ENCODE measurements at regions not wholly inside any gene's neighbourhood (a gene's known extent, or its start where the extent isn't known, plus 50 kb on each side); places are given as distances from the start of the nearest gene placed in this dataset.

GRCh38 chr12:98280621-98281020 is 234.8 kb upstream of the TMPO start:
- DNase-seq (ENCODE audit: low spot score): no peak

DNA sequence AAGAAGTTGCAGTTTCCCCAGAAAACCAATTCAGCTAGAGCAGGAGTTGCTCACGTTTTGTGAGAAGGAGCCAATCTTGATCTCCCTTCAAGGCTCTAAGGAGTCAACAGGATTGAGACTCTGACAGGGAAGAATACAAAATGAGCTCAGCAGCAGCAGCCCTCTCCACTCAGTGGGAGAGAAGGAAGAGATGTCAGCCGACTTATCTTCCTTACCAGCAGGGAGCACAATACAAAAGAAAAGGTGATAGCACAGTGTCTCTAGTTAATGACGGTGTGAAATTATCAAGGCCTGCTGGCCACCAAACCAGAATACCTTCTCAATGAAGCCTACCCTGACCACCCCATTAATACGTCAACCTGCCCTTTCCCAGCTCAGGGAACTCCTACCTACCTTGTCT is 223.6 kb upstream of the TMPO start:
- no peak for DNase-seq (ENCODE audit: low spot score)

- no peak for DNase-seq (ENCODE audit: low spot score)
Measured at GRCh38 chr12:98294051-98294805, 221.2 kb upstream of the TMPO start.

GRCh38 chr12:98295681-98296080 is 219.7 kb upstream of the TMPO start:
- DNase-seq (ENCODE audit: low spot score): no peak

GRCh38 chr12:98296462-98297079 is 218.8 kb upstream of the TMPO start:
- no peak for DNase-seq (ENCODE audit: low spot score)

- no peak for DNase-seq (ENCODE audit: low spot score)
Measured at GRCh38 chr12:98297538-98297937, 217.9 kb upstream of the TMPO start.

DNA sequence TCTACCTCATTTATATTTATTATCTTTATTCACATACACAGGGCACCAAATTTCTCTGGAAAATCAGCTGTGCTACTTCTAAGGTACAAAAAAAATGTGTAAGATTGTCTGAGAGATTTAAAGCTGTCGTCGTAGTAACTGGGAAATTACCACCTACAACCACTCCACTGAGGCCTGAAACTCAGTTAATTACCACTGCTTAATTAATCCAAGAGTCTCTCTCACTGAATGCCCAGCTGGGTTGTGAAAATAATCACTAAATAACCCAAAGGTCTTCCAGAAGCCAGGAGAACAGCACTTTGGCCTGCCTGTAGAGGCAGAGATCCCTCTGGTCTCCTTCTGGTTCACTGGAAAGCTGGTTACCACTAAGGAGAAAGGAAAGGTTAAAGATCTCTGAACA is 207.2 kb upstream of the TMPO start:
- no peak for DNase-seq (ENCODE audit: low spot score)

GRCh38 chr12:98317939-98318899 is 197.2 kb upstream of the TMPO start:
- no peak for DNase-seq (ENCODE audit: low spot score)

DNA sequence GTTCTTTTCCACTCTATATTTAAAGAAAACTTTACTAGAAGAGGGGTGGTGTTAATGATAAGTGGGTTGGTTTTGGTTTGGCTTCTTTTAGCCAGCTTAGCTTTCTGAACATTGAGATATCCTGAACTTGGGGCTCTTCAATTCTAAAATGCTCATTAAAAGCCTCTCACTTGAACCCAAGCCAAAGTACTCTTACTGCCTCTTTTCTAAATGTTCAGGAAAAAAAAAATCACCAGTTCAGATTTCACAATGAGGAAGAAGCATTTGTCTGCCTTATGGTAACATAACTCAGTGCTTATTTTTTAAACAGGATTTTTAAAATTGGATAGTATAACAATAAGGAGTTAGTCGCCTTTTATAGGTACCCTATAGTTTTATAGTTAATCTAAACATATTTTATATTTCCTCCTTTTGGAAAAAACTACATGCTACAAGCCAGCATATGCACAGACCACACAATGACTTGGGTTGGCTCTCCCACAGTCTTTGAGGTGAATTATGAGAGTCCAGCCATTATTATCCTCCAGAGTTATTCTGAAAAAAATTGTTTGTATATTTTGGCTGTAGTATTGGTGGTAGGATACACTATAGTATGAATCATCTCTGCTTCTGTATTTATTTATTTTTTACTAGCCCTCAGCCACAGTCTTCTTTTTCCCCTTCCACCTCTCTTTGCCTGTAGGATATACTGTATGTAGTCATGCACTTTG is 195.5 kb upstream of the TMPO start:
- DNase-seq (ENCODE audit: low spot score): no peak

DNA sequence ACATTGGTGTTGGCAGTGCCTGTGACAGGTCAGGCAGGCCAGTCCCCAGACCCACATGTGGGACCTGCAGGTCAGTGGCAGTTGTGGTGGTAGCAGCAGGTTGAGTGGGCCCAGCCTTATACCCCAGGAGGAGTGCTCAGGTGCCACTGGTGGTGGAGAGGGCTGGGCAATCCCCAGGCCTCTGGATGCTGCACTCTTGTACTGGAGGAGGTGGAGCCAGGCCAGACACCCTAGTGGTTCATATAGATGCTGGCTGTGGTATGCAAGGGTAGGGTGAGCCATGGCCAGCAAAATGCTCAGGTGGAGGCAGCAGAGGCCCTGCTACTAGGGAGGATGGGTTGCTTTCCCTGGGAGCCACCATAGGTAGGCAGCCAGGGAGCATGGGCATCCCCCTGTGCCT is 190.4 kb upstream of the TMPO start:
- no peak for DNase-seq (ENCODE audit: low spot score)

DNA sequence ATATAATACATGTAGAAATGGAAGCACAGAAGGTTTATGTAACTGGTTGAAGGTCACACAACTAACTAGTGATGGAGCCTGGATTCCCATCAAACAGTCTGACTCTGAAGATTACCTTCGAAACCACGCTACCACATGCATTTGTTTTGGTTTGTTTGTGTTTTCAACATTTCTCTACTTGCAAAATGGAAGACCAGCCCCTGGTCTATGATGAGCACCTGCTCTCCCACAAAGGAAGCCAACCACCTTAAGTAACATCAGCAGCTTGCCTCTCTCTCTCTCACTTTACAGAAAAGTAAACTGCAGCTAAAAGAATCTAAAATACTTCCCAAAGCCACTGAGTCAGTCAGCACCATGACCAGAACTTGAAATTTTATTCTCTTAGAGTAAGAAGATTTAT is 186.9 kb upstream of the TMPO start:
- no peak for DNase-seq (ENCODE audit: low spot score)

GRCh38 chr12:98329589-98329988 is 185.8 kb upstream of the TMPO start:
- DNase-seq (ENCODE audit: low spot score): no peak

DNA sequence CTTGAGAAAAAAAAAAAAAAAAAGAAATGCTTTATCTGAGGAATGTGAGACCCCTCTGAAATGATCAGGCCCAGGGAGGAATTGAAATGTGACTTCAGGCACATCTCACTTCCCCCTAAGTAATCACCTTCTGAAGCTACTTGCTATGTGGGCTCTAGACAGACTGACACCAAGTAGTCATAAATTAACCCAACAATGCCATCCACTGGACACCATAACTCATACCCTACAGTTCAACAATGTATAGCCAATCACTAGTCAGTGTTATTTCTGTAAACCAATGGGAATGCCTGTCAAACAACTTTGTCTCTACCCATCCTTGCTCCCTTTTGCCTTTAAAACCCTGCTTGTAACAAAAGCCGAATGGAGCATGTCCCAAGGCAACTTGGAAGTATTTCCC is 182.7 kb upstream of the TMPO start:
- no peak for DNase-seq (ENCODE audit: low spot score)

- DNase-seq (ENCODE audit: low spot score): no peak
Measured at GRCh38 chr12:98334768-98335167, 180.6 kb upstream of the TMPO start.

DNA sequence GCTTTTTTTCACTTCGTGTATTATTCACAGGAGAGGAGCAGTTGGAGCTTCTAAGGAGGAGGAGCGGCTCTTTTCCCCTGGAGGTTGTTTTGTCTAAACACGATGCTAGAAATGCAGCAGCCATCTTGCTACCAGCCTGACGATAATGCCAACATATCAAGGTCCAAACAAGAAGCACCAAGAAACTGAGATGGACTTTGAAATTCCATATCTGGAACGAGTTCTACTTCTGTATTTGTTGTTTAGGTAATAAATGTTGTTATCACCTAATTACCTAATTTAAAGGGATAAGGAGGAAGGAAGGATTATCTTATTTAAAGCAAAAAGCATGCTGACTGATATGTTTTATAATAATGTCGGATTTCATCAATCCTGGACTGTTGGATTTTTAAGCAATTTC is 174.4 kb upstream of the TMPO start:
- DNase-seq (ENCODE audit: low spot score): no peak

- DNase-seq (ENCODE audit: low spot score): no peak
Measured at GRCh38 chr12:98341732-98342131, 173.7 kb upstream of the TMPO start.

DNA sequence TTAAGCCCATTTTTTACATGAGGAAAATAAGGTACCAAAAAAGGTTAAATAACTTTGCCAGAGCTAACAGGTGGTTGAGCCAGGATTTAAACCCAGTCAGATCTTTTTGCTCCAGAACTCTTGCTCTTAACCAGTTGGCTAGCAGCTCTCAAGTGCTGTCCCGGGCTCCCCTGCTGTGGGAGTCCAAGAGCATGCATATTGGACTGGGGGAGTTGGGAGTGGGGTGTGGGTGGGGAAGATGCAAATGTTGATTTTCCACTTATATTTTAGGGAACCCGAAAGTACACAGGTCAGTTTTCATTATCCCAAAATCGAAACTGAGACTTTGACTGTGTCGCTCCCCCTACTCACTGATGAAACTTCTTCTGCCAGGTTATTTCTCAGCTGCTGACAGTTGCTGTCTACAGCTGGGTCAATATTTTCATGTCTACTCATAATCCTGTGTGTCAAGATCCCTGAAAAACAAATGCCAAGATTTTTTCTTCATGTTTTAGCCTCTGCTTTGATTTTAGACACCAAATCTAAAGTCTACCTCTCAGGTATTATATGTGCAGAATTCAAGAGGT is 172.3 kb upstream of the TMPO start:
- DNase-seq (ENCODE audit: low spot score): no peak

GRCh38 chr12:98344046-98344930 is 171.1 kb upstream of the TMPO start:
- no peak for DNase-seq (ENCODE audit: low spot score)

- no peak for DNase-seq (ENCODE audit: low spot score)
Measured at GRCh38 chr12:98345308-98345876, 170.0 kb upstream of the TMPO start.

GRCh38 chr12:98351089-98351488 is 164.3 kb upstream of the TMPO start:
- no peak for DNase-seq (ENCODE audit: low spot score)
